AG09319 (cell line): ENCODE measurements at regions not wholly inside any gene's neighbourhood (a gene's known extent, or its start where the extent isn't known, plus 50 kb on each side); places are given as distances from the start of the nearest gene placed in this dataset.
"Not testable (repeated sequence)": the region's sequence is repeated elsewhere in the genome, so short reads cannot be mapped to it uniquely, and the experiment has no call there.

Experiments used
- DNase-seq: peaks from one replicate; pipeline ENCODE4 v3.0.0-alpha.2; 2010; ENCODE audit warnings: low read depth; ENCODE audit errors: extremely low read depth
- TF ChIP-seq, protein P1 (sequence below): IDR thresholded peaks from 2 replicates; pipeline ENCODE4 v1.5.1; 2011; ENCODE audit warnings: low read depth, mild to moderate bottlenecking, inconsistent platforms, low read length, moderate library complexity

DNA sequence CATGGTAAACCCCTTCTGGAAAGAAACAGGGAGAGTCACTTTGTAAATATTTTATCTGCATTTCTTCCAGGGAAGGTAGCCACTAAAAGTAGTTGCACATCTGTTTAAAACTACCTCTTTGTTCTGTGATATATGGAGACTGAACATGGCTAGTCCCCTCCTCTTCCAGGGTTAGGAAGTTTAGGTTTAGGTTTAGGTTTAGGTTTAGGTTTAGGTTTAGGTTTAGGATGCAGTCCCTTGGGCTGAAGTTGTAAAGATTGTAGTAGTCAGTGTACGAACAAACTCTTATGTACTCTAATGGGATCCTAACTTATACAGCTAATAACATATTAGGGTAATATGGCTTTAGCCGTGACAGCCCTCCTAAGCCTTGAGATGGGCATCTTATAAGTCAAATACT, 880.2 kb upstream of the TMEFF2 start:
- TF ChIP-seq, protein P1, sequence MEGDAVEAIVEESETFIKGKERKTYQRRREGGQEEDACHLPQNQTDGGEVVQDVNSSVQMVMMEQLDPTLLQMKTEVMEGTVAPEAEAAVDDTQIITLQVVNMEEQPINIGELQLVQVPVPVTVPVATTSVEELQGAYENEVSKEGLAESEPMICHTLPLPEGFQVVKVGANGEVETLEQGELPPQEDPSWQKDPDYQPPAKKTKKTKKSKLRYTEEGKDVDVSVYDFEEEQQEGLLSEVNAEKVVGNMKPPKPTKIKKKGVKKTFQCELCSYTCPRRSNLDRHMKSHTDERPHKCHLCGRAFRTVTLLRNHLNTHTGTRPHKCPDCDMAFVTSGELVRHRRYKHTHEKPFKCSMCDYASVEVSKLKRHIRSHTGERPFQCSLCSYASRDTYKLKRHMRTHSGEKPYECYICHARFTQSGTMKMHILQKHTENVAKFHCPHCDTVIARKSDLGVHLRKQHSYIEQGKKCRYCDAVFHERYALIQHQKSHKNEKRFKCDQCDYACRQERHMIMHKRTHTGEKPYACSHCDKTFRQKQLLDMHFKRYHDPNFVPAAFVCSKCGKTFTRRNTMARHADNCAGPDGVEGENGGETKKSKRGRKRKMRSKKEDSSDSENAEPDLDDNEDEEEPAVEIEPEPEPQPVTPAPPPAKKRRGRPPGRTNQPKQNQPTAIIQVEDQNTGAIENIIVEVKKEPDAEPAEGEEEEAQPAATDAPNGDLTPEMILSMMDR: no peak
- no peak for DNase-seq

DNA sequence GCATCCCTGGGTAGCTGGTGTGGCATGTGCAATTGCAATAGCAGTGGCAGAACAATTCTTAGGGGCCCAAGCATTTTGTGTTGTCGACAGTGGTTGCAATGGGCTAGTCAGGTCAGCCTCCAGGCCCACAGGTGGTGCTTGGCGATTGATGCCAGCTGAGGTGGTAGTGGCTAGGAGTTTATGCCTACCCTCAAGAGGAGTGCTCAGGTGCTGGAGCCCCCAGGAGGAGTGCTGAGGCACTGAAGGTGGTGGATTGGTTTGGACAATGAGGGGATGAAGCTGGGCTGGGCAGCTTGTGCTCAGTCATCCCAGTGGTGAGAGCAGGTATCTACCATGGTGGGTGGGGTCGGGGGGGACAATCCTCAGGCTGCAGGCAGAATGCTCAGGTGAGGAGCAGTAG, 877.9 kb upstream of the TMEFF2 start:
- no peak for DNase-seq
- TF ChIP-seq, protein P1: no peak

DNA sequence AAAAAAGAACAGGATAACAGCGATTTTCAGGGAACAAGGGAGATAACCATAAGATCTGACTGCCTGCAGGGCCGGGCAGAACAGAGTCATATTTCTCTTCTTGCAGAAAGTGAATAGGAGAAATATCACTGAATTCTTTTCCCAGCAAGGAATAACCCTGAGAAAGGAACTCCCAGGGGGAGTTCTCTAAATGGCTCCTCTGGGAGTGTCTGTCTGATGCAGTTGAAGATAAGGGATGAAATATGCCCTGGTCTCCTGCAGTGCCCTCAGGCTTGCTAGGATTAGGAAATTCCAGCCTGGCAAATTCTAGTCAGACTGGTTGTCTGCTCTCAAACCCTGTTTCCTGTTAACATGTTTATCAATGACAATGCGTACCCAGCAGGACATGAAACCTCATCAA, 830.8 kb upstream of the TMEFF2 start:
- not testable (repeated sequence) for DNase-seq

DNA sequence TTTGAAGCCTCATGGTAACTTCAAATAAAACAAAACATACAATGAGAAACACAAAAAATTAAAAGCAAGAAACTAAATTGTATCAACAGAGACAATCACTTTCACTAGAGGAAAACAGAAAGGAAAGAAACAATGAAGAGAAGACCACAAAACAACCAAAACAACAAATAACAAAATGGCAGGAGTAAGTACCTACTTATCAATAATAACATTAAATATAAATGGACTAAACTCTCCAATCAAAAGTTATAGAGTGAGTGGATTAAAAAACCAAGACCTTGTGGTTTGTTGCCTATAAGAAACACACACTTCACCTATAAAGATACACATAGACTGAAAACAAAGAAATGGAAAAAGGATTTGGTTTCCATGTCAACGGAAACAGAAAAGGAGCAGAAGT, 830.1 kb upstream of the TMEFF2 start:
- TF ChIP-seq, protein P1: no peak
- DNase-seq: no peak

DNA sequence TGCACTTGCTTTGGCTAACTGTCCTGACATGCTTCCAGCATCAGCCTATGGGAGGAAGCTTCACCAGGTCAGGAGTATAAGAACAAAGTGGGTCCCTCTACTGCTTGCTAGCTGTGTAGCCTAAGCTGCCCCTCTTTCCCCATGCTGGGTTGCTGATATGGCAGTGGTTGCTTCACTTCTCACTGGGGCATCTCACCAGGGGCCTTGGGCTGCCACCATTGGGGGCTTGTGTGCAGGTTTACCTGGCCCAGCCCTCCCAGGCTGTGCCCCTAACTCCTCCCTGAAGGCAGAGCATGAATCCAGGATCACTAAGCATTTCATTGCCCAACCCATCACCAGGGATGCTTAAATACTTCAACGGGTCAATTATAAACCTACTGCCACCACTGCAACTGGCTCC, 817.1 kb upstream of the TMEFF2 start:
- DNase-seq: no peak
- TF ChIP-seq, protein P1: no peak

DNA sequence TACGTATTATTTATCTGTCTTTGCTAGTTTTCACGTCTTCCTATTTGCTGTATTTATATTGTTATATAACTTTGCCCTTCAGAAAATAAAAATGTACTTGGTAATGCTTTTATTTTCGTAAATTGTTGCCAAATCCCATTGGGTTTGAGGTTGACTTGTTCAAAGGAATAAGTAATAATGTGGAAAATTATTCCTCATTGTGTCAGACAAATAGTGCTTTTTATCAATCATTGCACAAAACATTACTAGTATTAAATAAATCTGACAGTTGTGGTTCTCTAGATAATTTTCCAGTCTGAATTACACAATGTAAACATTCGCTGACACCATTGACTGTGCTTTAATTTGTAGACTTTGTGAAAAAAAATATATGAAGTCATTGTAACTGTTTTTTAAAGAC, 798.3 kb upstream of the TMEFF2 start:
- no peak for DNase-seq
- TF ChIP-seq, protein P1: no peak

DNA sequence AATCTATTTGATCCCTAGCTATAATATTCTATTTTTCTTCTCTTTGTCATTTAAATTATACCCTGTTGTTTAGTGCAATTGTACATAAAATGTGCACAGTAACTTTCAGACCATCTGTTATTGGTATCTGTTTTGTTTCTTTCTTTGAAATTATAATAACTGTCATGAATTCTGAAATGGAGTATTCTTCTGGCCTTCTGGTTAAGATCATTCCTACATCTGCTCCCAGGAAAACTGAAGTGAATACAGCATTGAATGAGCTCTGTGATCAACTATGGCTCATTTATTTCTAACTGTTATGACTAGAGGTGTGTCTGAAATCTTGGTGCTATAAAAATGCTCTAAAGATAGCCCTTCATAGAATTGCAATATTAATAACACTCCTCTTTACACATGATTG, 788.4 kb upstream of the TMEFF2 start:
- TF ChIP-seq, protein P1: no peak
- DNase-seq: no peak

DNA sequence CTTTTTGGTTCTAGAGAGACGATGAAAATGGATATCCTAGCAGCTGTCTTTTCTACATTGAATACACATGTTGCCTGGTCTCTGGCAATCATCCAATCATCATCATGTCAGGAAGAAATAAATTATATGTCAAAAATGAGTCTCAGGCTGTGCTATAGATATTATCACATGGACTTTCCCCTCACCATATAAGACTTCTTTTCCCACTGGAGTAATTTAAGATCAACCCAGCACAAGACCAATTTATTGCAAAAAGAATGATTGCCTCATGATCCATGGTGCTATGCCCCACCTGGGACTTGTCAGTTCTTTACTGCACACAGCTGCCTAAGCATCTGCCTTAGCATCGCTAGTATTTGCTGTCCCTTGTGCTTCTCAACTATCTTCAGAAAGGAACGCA, 783.7 kb upstream of the TMEFF2 start:
- TF ChIP-seq, protein P1: no peak
- DNase-seq: no peak
